GM19455 (cell line): ENCODE measurements at regions not wholly inside any gene's neighbourhood (a gene's known extent, or its start where the extent isn't known, plus 50 kb on each side); places are given as distances from the start of the nearest gene placed in this dataset.
"Not testable (repeated sequence)": the region's sequence is repeated elsewhere in the genome, so short reads cannot be mapped to it uniquely, and the experiment has no call there.

Experiments used
- ATAC-seq: cut with Tn5 transposase; IDR thresholded peaks from one replicate; pipeline ENCODE4 v1.9.1; 2021; ENCODE audit not compliant: unreplicated experiment

DNA sequence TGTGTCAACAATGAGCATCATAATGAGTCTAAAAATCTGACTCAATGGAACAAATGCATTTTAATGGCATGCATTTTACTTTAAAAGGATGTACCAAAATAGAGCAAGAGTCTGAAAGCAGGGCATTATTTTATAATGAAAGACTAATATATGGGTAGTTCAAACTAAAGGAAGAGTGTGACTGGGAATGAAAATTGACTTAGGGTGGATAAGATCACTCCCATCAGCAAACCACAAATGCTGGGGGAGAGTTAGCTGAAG, 114.7 kb downstream of the SOX4 start:
- no peak for ATAC-seq

- no peak for ATAC-seq
Observed at GRCh38 chr6:21710216-21710615, 116.7 kb downstream of the SOX4 start.

DNA sequence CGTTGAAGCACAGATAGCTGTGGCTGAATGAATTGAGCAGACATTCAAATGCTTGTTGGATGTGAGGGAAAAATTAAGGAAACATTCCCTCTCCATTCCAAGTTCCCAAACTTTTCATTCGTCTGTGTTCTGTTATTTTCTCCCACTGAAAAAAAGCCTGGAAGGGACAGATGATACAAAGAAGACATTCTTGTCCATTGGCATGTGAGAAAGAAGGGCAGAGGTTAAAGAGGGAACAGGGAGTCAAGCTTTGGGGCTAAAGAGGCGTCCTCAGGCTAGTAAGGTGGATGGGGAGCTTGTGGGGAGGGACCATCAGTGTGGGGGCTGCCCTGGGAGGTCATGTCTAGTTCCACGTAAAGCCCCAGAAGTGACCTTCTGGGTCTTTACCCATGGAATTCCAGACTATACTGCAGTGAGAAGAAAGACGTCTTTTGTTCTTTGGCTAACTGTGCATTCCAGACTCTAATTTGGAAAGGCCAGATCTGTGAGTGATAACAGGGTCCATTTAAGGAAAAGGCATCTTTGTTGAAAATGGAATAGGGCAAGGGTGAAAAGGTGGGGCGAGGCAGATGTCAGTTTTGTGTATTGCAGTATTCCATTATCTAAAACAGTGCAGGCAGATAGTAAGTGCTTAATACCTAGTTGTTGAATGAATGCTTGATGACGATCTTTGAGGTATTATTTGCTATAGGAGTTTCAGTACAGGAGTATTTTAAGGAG, 117.5 kb downstream of the SOX4 start:
- no peak for ATAC-seq

- no peak for ATAC-seq
Observed at GRCh38 chr6:21712213-21712612, 118.7 kb downstream of the SOX4 start.

DNA sequence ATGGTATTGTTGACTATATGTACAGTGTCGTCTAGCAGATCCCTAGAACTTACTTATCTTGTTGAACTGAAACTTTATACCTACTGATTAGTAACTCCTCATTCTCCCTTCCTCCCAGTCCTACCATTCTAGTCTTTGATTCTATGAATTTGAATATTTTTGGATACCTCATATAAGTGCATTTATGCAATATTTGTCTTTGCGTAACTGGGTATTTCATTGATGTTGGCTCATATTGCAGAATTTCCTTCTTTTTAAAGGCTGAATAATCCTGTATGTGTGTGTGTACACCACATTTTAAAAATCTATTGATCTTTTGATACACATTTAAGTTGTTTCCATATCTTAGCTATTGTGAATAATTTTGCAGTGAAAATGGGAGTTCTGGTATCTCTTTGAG, 119.9 kb downstream of the SOX4 start:
- no peak for ATAC-seq

DNA sequence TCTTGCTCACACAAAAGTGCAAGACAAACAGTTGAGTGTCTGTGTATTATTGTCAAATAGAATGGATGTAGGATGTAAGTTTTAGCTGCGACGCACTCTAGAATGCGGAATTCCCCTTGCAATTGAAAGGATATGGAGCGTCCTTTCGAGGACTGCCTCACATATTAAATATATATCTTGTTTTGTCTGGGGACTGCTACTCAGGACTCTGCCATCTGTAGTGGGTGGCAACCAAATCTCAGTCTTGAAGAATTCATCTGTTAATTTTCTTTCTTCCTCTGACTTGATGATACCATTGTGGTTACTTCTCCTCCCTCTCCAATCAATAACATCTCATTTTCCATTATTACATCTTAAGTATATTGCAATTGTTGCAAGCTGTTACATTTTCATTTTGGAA, 121.6 kb downstream of the SOX4 start:
- ATAC-seq, result no peak

DNA sequence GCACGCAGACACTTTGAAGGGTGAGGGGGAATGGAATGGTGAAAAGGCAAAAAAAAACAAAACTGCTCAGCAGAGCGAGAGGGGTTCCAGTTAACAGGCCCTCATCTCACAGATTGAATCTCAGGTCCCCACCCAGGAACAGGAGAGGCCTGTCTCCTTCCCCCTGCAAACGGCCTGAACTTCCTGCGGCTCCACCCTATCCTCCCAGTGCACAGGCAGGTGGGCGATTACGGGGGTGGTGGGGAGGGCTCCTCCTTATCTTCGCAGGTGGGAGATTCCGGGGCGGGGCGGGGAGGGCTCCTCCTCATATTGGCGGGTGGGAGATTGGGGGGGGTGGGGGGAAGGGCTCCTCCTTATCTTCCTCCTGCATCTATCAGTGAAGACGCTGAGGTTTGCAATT, 129.0 kb downstream of the SOX4 start:
- no peak for ATAC-seq

DNA sequence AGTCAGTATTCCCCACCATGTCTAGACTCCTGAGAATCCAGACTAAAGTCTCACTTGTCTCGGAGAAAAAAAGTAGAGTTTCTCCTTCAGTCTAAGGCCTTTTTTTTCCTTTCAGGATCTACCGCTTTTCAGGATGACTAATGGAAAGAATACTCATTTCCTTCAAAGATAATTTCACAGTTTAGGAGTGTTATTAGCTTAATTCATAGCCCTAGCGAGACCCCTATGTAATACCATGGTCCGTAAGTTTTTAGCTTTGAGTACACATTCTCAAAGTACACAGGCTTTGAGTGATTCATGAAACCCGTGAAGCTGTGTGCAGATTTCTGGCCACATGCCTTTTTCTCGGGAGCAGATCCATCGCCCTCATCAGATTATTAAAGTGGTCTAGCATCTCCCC, 133.1 kb downstream of the SOX4 start:
- ATAC-seq, result no peak

DNA sequence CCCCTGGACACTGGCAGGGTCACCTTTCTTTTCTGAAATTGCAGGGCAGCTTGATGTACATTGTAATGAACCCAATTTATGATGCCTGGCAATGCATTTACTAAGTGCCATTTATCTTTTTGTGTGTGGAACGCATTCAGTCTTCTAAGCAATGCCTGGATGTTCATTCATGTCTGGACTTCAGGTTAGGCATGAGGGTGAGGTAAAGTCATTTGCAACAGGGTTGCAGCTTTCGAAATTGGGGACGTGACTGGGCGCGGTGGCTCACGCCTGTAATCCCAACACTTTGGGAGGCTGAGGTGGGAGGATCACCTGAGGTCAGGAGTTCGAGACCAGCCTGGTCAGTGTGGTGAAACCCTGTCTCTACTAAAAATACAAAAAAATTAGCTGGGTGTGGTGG, 134.6 kb downstream of the SOX4 start:
- no peak for ATAC-seq

DNA sequence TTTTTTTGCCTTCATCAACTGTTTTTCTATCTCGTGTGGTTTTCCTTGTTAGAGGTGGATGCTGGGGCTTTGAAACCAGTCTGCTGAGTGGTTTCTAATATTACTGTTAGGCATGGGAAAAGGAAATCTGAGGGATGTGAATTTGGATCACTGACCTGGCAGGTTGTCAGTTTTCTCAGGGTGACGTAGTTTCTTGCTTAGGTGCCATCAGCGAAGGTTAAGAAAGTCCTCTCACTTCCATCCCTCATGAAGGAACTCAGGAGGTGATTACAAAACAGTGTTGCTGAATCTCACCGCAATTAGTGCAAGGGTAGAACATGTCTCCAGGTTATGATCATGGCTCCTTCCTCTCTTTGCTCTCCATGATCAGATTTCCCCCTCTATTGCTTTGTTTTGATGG, 135.9 kb downstream of the SOX4 start:
- no peak for ATAC-seq

- ATAC-seq, result no peak
Observed at GRCh38 chr6:21730533-21730932, 137.0 kb downstream of the SOX4 start.

- no peak for ATAC-seq
Observed at GRCh38 chr6:21731411-21732031, 138.0 kb downstream of the SOX4 start.

DNA sequence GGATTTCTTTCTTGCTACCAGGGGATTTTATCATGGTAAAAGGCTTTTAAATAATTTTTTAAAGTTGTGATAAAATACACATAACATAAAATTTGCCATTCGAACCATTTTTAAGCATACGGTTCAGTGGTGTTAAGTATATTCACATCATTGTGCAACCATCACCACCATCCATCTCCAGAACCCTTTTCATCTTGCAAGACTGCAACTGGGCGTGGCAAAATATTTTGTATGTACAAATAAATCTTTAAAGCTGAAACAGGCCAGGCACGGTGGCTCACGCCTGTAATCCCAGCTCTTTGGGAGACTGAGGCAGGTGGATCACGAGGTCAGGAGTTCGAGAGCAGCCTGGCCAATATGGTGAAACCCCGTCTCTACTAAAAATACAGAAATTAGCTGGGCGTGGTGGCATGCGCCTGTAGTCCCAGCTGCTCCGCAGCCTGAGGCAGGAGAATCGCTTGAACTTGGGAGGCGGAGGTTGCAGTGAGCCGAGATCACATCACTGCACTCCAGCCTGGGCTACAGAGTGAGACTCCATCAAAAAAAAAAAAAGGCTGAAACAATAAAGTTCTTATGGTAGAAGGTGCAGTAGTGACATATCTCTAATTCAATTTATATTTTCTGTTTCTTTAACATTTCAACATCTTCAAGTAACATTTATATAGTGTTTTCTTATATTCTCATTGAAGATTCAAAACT, 138.6 kb downstream of the SOX4 start:
- not testable (repeated sequence) for ATAC-seq

- no peak for ATAC-seq
Observed at GRCh38 chr6:21732731-21733130, 139.2 kb downstream of the SOX4 start.

DNA sequence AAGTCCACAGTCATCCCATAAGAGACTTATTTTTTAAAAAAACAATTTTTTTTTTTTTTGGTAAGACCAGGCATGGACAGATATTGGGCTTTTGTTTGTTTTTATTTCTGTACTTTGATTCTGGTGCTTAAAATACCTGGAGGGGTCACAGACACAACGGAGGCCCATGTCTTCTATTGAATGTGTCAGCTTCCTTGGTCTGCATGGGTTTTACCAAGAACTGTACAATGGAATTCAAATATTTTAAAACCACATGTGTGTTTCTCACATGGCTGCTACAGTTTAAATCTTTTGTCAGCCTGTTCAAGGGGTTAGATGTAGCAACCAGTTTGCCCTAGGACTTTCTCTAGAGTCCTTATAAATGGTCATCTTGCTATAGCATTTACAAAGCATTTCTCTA, 139.8 kb downstream of the SOX4 start:
- no peak for ATAC-seq

GRCh38 chr6:21734204-21734603, 140.7 kb downstream of the SOX4 start:
- no peak for ATAC-seq

DNA sequence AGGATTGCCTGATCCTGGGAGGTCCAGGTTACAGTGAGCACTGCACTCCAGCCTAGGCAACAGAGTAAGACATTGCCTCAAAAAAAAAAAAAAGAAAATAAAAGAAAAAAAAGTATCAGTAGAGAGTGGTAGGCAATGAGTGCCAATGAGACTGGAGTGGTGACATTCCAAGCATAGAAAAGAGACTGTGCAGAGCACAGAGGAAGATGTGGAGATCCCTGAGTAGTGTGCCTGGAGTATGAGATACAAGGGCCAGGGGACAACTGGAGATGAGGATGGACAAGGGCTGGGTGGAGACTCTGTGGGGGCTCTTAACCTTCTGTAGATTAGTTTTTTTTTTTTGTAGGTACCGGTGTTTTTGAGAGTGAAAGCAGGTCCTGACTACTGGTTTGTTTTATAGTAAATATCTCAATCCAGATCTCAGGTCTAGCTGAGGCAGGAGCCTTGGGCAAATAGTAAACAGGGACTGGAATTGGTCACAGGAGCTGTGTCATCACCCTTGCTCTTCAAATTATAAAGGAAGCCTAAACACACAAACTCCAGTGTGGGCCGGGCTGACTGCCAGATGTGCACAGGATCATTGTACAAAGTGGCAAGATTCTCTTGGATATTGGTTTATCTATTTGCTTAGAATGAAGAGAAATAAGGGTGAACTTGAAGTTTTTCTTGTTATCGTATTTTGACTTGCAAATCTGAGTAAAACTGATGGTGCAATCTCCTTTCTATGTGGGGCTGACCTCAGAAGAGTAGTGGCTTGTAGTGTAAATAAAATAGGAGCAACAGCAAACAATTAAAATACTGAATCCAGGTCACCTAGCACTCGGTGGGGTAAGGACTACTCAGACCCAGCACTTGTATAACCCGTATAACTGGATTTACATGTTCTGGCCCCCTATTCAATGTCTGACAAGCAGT, 144.9 kb downstream of the SOX4 start:
- no peak for ATAC-seq

DNA sequence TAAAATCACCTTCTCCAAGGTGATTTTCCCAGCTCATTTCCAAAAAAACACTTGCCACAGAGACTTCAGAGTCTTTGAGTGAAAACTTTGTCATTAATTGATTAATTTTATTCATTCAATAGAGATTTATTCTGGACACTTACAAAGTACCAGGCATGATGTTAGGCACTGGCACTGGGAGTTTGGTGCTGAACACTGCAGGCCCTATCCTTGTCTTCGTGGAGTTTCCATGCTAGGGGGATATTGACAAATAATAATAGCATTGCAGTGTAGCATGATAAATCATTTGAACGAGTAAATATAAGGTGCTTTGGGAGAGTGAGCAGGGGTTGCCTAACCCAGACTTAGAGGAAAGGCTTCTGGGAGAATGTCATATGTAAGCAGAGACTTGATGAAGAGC, 145.7 kb downstream of the SOX4 start:
- ATAC-seq, result no peak

DNA sequence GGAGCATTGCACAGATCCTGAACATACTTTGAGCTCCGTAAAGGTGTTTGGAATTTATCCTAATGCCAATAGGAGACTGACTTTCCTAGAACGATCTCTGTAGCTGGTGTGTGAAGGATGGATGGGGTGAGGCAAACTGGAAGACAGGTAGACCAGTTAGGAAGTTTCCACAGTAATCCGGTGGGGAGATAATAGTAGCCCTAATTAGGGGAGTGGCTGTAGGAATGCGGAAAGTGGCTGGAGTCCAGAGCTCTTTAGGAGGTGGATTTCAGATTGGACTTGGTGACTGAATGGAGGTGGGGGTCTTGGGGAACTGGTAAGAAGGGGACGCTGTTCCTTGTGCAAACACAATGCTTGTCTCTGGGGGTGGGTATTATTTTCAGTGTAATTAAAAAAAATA, 146.3 kb downstream of the SOX4 start:
- ATAC-seq, result no peak

- ATAC-seq, result no peak
Observed at GRCh38 chr6:21740376-21741124, 147.0 kb downstream of the SOX4 start.
